ENCODE measurements at regions not wholly inside any gene's neighbourhood (a gene's known extent, or its start where the extent isn't known, plus 50 kb on each side); places are given as distances from the start of the nearest gene placed in this dataset.
A peak's percentile ranks its signal among the peaks of the same experiment; 100 is the strongest.
"Not testable (repeated sequence)": the region's sequence is repeated elsewhere in the genome, so short reads cannot be mapped to it uniquely, and the experiment has no call there.

GRCh38 chr2:156933645-156934225 is 323.8 kb upstream of the GALNT5 start:
- DNase-seq, result no peak

- peak; percentile 28 for DNase-seq
Observed at GRCh38 chr2:156935616-156936015, 321.9 kb upstream of the GALNT5 start.

DNA sequence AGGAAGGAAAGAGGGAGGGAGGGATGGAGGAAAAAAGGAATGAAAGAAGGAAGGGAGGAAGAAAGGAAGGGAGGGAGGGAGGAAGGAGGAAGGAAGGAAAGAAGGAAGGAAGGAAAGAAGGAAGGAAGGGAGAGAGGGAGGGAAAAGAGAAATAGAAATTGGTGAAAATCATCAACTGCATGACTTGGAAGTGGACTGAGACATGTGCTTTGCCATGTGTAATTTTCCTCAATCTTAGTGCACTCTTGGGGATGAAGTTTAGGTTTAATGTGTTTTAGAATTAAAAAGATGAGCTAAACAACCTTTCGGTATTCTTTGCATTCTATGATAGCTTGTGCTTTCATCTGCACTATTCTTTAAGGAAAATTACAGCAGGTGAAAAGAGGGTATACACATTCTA is 320.1 kb upstream of the GALNT5 start:
- no peak for DNase-seq

GRCh38 chr2:156944871-156945270 is 312.6 kb upstream of the GALNT5 start:
- no peak for DNase-seq

DNA sequence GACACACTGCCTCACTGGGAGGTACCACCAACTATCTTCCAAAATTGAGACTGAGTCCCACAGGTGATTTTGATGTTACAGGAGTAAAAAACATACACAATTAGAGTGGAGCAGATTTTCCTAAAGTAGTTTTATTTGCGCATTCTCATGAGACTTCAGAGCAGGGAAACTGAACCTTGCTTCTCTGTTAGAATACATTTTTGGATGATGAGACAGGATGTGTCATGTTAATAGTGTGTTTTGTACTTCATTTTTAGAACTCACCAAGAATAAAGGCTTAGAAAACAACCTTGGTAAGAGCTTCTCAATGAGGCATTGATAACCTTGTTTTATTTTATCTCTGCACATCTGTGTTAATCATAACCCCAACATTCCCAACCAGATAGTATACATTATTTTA is 310.2 kb upstream of the GALNT5 start:
- DNase-seq, result no peak

DNA sequence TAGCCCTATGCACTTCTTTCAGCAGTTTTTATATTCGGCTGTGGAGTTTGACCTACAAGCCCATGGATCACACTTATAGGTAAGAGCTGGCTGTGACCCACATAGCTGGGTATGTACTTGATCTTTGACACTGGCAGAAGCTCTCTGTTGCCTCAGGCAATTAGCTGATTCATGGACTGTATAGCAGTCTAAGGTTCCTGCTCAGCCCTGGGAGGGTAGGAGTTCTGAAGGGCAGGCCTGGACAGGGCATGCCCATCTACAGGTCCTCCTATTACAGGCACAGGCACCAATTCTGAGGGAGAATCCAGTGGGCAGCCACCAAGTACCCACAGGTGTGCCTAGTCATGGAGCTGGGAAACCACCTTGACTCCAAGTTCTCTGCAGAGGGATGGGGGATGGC is 301.8 kb upstream of the GALNT5 start:
- no peak for DNase-seq

GRCh38 chr2:156956161-156956560 is 301.3 kb upstream of the GALNT5 start:
- DNase-seq, result no peak

- DNase-seq, result no peak
Observed at GRCh38 chr2:156958374-156958773, 299.1 kb upstream of the GALNT5 start.

- DNase-seq, result no peak
Observed at GRCh38 chr2:156959481-156959880, 298.0 kb upstream of the GALNT5 start.

- DNase-seq, result no peak
Observed at GRCh38 chr2:156982615-156983014, 274.9 kb upstream of the GALNT5 start.

DNA sequence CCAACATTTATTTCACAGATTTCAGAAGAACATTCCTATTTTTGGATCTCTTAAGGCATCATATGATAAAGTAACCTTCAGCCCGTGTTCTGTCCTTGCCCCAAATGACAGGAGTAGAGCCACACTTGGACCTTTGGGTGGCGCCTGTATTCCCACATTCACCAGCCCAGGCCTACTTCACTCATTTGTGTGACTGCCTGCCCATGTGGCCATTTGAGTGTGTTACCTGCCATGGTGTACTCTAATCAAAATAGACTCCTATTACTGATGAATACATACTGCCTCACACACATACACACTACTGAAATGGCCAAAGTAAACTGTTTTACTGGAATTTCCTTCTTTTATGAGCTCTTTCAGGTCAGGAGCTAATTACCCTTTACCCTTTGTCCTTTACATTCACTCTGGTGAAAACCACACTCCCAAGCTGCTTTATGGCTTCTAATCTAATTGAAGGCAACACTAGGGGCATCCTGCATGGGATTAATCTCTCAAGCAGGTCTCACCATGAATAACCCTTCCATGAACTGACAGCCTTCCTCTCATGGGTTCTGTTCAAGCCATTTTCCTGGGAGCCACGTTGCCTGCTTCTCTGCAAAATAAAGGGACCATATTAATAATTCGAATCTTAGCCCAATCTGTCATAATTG is 271.0 kb upstream of the GALNT5 start:
- DNase-seq, result no peak

DNA sequence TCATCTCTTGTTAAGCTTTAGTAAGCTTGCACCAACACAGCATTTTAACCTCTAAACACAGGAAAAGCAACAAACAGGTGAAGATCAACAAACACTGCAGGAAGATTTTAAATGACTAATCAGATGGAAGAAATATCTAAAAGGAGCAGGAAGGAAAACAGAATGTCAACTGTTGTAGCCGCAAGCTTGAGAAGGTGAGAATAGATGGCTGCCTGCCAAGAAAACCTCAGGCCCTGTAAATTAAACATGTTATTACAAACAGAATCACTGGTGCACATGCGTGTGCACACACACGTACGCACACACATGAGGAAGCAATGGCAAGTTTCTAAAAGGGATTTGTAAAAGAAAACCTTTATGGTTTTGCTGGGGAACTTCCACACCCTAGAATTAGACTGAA is 257.8 kb upstream of the GALNT5 start:
- DNase-seq, result no peak

- no peak for DNase-seq
Observed at GRCh38 chr2:157004789-157005188, 252.7 kb upstream of the GALNT5 start.

DNA sequence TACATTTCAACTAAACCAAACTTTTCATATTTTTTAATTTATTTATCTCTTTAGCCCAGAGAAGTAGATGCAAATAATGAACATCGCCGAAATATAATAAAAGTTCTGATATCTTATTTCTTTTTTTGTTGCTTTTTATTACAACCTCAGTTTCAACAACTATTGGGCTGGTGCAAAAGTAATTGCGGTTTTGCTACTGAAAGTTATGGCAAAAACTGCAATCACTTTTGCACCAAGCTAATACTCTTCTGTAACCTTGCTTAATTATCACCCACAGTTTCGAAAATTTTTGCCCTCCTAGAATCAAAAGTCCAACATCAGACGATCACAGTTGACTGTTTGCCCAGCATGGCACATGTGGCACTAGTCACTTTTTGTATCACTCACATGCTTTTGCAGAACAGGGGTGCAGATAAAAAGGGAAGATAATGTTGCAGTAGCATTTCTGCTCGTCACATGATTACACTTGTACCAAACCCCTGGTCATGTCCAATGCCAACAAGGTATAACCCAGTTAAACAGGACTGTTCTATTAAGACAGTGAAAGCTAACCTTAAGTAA is 242.4 kb upstream of the GALNT5 start:
- DNase-seq, result no peak

- DNase-seq, result not testable (repeated sequence)
Observed at GRCh38 chr2:157023264-157023663, 234.2 kb upstream of the GALNT5 start.

DNA sequence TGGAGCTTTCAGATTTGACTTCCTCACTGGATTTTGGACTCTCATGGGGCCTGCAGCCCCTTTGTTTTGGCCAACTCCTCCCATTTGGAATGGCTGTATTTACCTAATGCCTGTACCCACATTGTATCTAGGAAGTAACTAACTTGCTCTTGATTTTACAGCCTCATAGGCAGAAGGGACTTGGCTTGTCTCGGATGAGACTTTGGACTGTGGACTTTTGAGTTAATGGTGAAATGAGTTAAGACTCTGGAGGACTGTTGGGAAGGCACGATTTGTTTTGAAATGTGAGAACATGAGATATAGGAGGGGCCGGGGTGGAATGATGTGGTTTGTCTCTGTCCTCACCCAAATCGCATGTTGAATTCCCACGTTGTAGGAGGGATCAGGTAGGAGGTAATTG is 233.4 kb upstream of the GALNT5 start:
- DNase-seq, result no peak

- DNase-seq, result no peak
Observed at GRCh38 chr2:157032017-157032416, 225.5 kb upstream of the GALNT5 start.

DNA sequence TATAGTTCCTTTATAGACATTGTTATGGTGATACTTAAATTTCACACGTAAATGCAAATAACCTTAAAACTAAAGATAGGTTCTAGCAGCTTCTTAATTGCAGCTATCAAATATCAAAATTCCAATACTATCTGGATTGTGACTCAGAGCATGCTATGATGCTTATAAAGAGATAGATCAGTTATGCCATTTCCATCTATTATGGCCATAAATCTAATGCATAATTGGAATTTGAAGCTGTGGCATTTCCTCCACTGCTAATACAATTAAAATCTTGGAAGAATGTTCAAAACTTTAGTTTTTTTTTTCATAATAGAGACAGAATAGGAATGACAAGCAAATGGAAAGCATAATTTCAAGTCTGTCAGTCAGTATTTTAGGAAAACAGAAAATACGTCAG is 220.8 kb upstream of the GALNT5 start:
- no peak for DNase-seq

- DNase-seq, result no peak
Observed at GRCh38 chr2:157043786-157044185, 213.7 kb upstream of the GALNT5 start.

- DNase-seq, result no peak
Observed at GRCh38 chr2:157046396-157046795, 211.1 kb upstream of the GALNT5 start.

- DNase-seq, result no peak
Observed at GRCh38 chr2:157052685-157053224, 204.8 kb upstream of the GALNT5 start.

- DNase-seq, result no peak
Observed at GRCh38 chr2:157053876-157054275, 203.6 kb upstream of the GALNT5 start.

- DNase-seq, result peak; percentile 11
Observed at GRCh38 chr2:157055660-157056199, 201.8 kb upstream of the GALNT5 start.
